Central memory CD8-positive, alpha-beta T cell (primary cell): ENCODE measurements at regions not wholly inside any gene's neighbourhood (a gene's known extent, or its start where the extent isn't known, plus 50 kb on each side); places are given as distances from the start of the nearest gene placed in this dataset.
"Not testable (repeated sequence)": the region's sequence is repeated elsewhere in the genome, so short reads cannot be mapped to it uniquely, and the experiment has no call there.

Experiments used
- ATAC-seq: fragments of 150-1000 bp; cut with Tn5 transposase; replicated peaks from 2 replicates; pipeline ENCODE4 v1.10.0; 2022; ENCODE audit warnings: mild to moderate bottlenecking, moderate FRiP score, moderate number of reproducible peaks; ENCODE audit not compliant: poor library complexity, severe bottlenecking; ENCODE audit errors: extremely low read depth
- DNase-seq, 2 donors: peaks; one replicate each; pipeline ENCODE4 v3.0.0; 2021; ENCODE audit warnings: low spot score in 2 of 2
- H3K27ac Mint-ChIP-seq: one replicate; pipeline ENCODE4 v1.8.0; 2022; ENCODE audit warnings: low read depth, mild to moderate bottlenecking, moderate library complexity, mixed read lengths
- H3K27me3 Mint-ChIP-seq: one replicate; pipeline ENCODE4 v1.8.0; 2022; ENCODE audit warnings: mixed read lengths
- H3K36me3 Mint-ChIP-seq: one replicate; pipeline ENCODE4 v1.8.0; 2022; ENCODE audit warnings: mild to moderate bottlenecking, moderate library complexity, mixed read lengths; ENCODE audit not compliant: insufficient read depth
- H3K4me1 Mint-ChIP-seq: one replicate; pipeline ENCODE4 v1.8.0; 2022; ENCODE audit warnings: mixed read lengths
- H3K4me3 Mint-ChIP-seq: one replicate; pipeline ENCODE4 v1.8.0; 2022; ENCODE audit warnings: mild to moderate bottlenecking, moderate library complexity, mixed read lengths
- H3K9me3 Mint-ChIP-seq: one replicate; pipeline ENCODE4 v1.8.0; 2022; ENCODE audit warnings: mixed read lengths

GRCh38 chr3:107227091-107227490 is 150.1 kb upstream of the CCDC54 start:
- no peak overlapping the region for H3K27ac Mint-ChIP-seq
- no peak overlapping the region for H3K4me3 Mint-ChIP-seq
- peaks cover 36% of the 10 kb centered on the region for H3K27me3 Mint-ChIP-seq
- ATAC-seq: no peak
- H3K4me1 Mint-ChIP-seq: no peaks in the 10 kb centered on the region
- no peaks in the 10 kb centered on the region for H3K36me3 Mint-ChIP-seq
- no peak for DNase-seq
- no peaks in the 10 kb centered on the region for H3K9me3 Mint-ChIP-seq

GRCh38 chr3:107233877-107234276 is 143.4 kb upstream of the CCDC54 start:
- not testable (repeated sequence) for ATAC-seq, H3K4me1 Mint-ChIP-seq, H3K4me3 Mint-ChIP-seq, H3K27ac Mint-ChIP-seq, H3K36me3 Mint-ChIP-seq, DNase-seq, H3K9me3 Mint-ChIP-seq
- peaks cover 15% of the 10 kb centered on the region for H3K27me3 Mint-ChIP-seq

GRCh38 chr3:107235193-107235927 is 141.9 kb upstream of the CCDC54 start:
- ATAC-seq (no peak), DNase-seq (no peak)
- no peak overlapping the region for H3K27ac Mint-ChIP-seq
- H3K4me3 Mint-ChIP-seq: peak overlapping the region; percentile 14
- H3K36me3 Mint-ChIP-seq: peaks cover 3% of the 10 kb centered on the region
- H3K4me1 Mint-ChIP-seq: peaks cover 13% of the 10 kb centered on the region
- no peaks in the 10 kb centered on the region for H3K9me3 Mint-ChIP-seq
- peaks cover 15% of the 10 kb centered on the region for H3K27me3 Mint-ChIP-seq

GRCh38 chr3:107235928-107236315 is 141.3 kb upstream of the CCDC54 start:
- Mint-ChIP-seq H3K4me1 (peaks cover 14% of the 10 kb centered on the region), H3K4me3 (peak overlapping the region; percentile 14), H3K27me3 (peaks cover 15% of the 10 kb centered on the region), H3K27ac (no peak overlapping the region), H3K36me3 (peaks cover 5% of the 10 kb centered on the region), H3K9me3 (no peaks in the 10 kb centered on the region)
- DNase-seq (peak; percentile 19 to 37), ATAC-seq (peak; percentile 54)

- ATAC-seq: no peak
- no peak for DNase-seq
- H3K4me3 Mint-ChIP-seq: no peak overlapping the region
Measured at GRCh38 chr3:107236655-107237337, 140.4 kb upstream of the CCDC54 start.

GRCh38 chr3:107238787-107239186 is 138.5 kb upstream of the CCDC54 start:
- DNase-seq (no peak), ATAC-seq (no peak)
- no peak overlapping the region for H3K27ac Mint-ChIP-seq
- H3K4me1 Mint-ChIP-seq: peaks cover 29% of the 10 kb centered on the region
- H3K27me3 Mint-ChIP-seq: peaks cover 6% of the 10 kb centered on the region
- H3K4me3 Mint-ChIP-seq: no peak overlapping the region
- peaks cover 6% of the 10 kb centered on the region for H3K36me3 Mint-ChIP-seq
- H3K9me3 Mint-ChIP-seq: no peaks in the 10 kb centered on the region

More at GRCh38 chr3:107236655-107237337, 140.4 kb upstream of the CCDC54 start:
- peaks cover 21% of the 10 kb centered on the region for H3K4me1 Mint-ChIP-seq
- no peak overlapping the region for H3K27ac Mint-ChIP-seq
- no peaks in the 10 kb centered on the region for H3K9me3 Mint-ChIP-seq
- H3K27me3 Mint-ChIP-seq: peaks cover 13% of the 10 kb centered on the region
- H3K36me3 Mint-ChIP-seq: peaks cover 6% of the 10 kb centered on the region

- peak overlapping the region; percentile 83 for H3K4me3 Mint-ChIP-seq
- H3K9me3 Mint-ChIP-seq: no peaks in the 10 kb centered on the region
- H3K36me3 Mint-ChIP-seq: peaks cover 6% of the 10 kb centered on the region
- ATAC-seq (no peak), DNase-seq (no peak)
- H3K4me1 Mint-ChIP-seq: peaks cover 29% of the 10 kb centered on the region
- no peaks in the 10 kb centered on the region for H3K27me3 Mint-ChIP-seq
- no peak overlapping the region for H3K27ac Mint-ChIP-seq
Measured at GRCh38 chr3:107239703-107240102, 137.5 kb upstream of the CCDC54 start.

- H3K36me3 Mint-ChIP-seq: peaks cover 6% of the 10 kb centered on the region
- H3K9me3 Mint-ChIP-seq: no peaks in the 10 kb centered on the region
- H3K4me3 Mint-ChIP-seq: peak overlapping the region; percentile 83
- H3K4me1 Mint-ChIP-seq: peaks cover 29% of the 10 kb centered on the region
- DNase-seq (peak; percentile 50 to 52), ATAC-seq (peak; percentile 89)
- H3K27me3 Mint-ChIP-seq: no peaks in the 10 kb centered on the region
- peak overlapping the region; percentile 82 for H3K27ac Mint-ChIP-seq
Measured at GRCh38 chr3:107240183-107241091, 136.8 kb upstream of the CCDC54 start.

GRCh38 chr3:107241217-107241616 is 136.0 kb upstream of the CCDC54 start:
- ATAC-seq (peak; percentile 25), DNase-seq (no peak)
- Mint-ChIP-seq H3K36me3 (peaks cover 6% of the 10 kb centered on the region), H3K4me1 (peaks cover 22% of the 10 kb centered on the region), H3K9me3 (no peaks in the 10 kb centered on the region), H3K27ac (peak overlapping the region; percentile 82), H3K4me3 (peak overlapping the region; percentile 83), H3K27me3 (no peaks in the 10 kb centered on the region)

GRCh38 chr3:107242579-107242978 is 134.7 kb upstream of the CCDC54 start:
- peaks cover 6% of the 10 kb centered on the region for H3K36me3 Mint-ChIP-seq
- ATAC-seq: no peak
- H3K4me3 Mint-ChIP-seq: no peak overlapping the region
- H3K27ac Mint-ChIP-seq: no peak overlapping the region
- DNase-seq: no peak
- H3K4me1 Mint-ChIP-seq: peaks cover 22% of the 10 kb centered on the region
- H3K27me3 Mint-ChIP-seq: no peaks in the 10 kb centered on the region
- H3K9me3 Mint-ChIP-seq: no peaks in the 10 kb centered on the region

GRCh38 chr3:107247116-107247515 is 130.1 kb upstream of the CCDC54 start:
- Mint-ChIP-seq H3K27ac (no peak overlapping the region), H3K9me3 (no peaks in the 10 kb centered on the region), H3K27me3 (no peaks in the 10 kb centered on the region), H3K4me3 (no peak overlapping the region), H3K36me3 (no peaks in the 10 kb centered on the region), H3K4me1 (peaks cover 8% of the 10 kb centered on the region)
- DNase-seq (no peak), ATAC-seq (no peak)

- Mint-ChIP-seq H3K9me3 (no peaks in the 10 kb centered on the region), H3K4me3 (no peak overlapping the region), H3K27ac (no peak overlapping the region), H3K4me1 (no peaks in the 10 kb centered on the region), H3K36me3 (no peaks in the 10 kb centered on the region), H3K27me3 (no peaks in the 10 kb centered on the region)
- ATAC-seq: no peak
- no peak for DNase-seq
Measured at GRCh38 chr3:107249132-107249531, 128.1 kb upstream of the CCDC54 start.
